ENCODE measurements at regions not wholly inside any gene's neighbourhood (a gene's known extent, or its start where the extent isn't known, plus 50 kb on each side); places are given as distances from the start of the nearest gene placed in this dataset.

- no peak for TF ChIP-seq CTCF (IDR thresholded peaks at IDR 0.05; ENCODE audit: control extremely low read depth in 1 of 3, insufficient read depth in 1 of 3, low read depth in 1 of 3, low read length in 3 of 3)
- no peak for TF ChIP-seq POLR2A (IDR thresholded peaks at IDR 0.05; ENCODE audit: control extremely low read depth in 1 of 2, low read depth in 2 of 2, low read length in 2 of 2)
- TF ChIP-seq CHD2 (IDR thresholded peaks at IDR 0.05; ENCODE audit: low read length): no peak
- TF ChIP-seq EZH2 (IDR thresholded peaks at IDR 0.05; ENCODE audit: low read depth, low read length, severe bottlenecking): no peak
- no peak for TF ChIP-seq EP300 (IDR thresholded peaks at IDR 0.05; ENCODE audit: borderline replicate concordance in 1 of 2, low read depth in 2 of 2, low read length in 2 of 2)
Measured at GRCh38 chrX:98627645-98628044, 1743.9 kb downstream of the RPA4 start.
